Nephron (organoid): ENCODE measurements at regions not wholly inside any gene's neighbourhood (a gene's known extent, or its start where the extent isn't known, plus 50 kb on each side); places are given as distances from the start of the nearest gene placed in this dataset.

Experiments
- H3K27ac Mint-ChIP-seq, 3 experiments: 2 replicates each; pipeline ENCODE4 v1.8.0; 2020; ENCODE audit warnings: mixed read lengths in 3 of 3, mild to moderate bottlenecking in 2 of 3, moderate library complexity in 1 of 3
- H3K27me3 Mint-ChIP-seq: 2 replicates; pipeline ENCODE4 v1.8.0; 2021; ENCODE audit warnings: low read depth, mild to moderate bottlenecking, moderate library complexity, mixed read lengths
- H3K36me3 Mint-ChIP-seq: 2 replicates; pipeline ENCODE4 v1.8.0; 2020; ENCODE audit warnings: low read depth, mixed read lengths
- H3K4me1 Mint-ChIP-seq: 2 replicates; pipeline ENCODE4 v1.8.0; 2020; ENCODE audit warnings: mixed read lengths
- H3K4me3 Mint-ChIP-seq, 3 experiments: 2 replicates each; pipeline ENCODE4 v1.8.0; 2020; ENCODE audit warnings: mild to moderate bottlenecking in 3 of 3, mixed read lengths in 3 of 3, moderate library complexity in 2 of 3
- H3K9me3 Mint-ChIP-seq: 2 replicates; pipeline ENCODE4 v1.8.0; 2020; ENCODE audit warnings: mixed read lengths
- TF ChIP-seq, protein P1 (sequence below), 3 experiments: fragments of 200-600 bp; sonication (generic); IDR thresholded peaks; one replicate each; pipeline ENCODE4 v1.5.0; 2021; ENCODE audit warnings: antibody characterized with exemption in 3 of 3; ENCODE audit not compliant: unreplicated experiment in 3 of 3

DNA sequence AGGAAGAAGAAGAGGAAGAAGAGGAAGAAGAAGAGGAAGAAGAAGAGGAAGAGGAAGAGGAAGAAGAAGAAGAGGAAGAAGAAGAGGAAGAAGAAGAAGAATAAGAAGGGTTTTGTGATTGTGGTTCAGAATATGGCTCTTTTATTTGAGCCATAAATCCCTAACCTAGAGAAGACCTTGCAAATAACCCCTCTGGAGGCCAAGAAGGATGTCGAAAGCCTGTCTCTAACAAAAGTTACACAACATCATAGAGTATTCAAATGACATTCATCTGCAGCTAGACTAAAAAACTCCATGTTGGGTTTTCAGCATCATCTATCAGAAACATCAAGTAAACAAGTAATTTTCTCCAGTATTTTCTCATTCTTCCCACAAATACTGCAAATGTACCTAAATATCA is 100.9 kb downstream of the RNASET2 start:
- Mint-ChIP-seq H3K27me3 (peaks cover 2% of the 10 kb centered on the region), H3K36me3 (no peaks in the 10 kb centered on the region), H3K9me3 (no peaks in the 10 kb centered on the region), H3K27ac (no peak overlapping the region), H3K4me3 (no peak overlapping the region), H3K4me1 (no peaks in the 10 kb centered on the region)
- TF ChIP-seq, protein P1, sequence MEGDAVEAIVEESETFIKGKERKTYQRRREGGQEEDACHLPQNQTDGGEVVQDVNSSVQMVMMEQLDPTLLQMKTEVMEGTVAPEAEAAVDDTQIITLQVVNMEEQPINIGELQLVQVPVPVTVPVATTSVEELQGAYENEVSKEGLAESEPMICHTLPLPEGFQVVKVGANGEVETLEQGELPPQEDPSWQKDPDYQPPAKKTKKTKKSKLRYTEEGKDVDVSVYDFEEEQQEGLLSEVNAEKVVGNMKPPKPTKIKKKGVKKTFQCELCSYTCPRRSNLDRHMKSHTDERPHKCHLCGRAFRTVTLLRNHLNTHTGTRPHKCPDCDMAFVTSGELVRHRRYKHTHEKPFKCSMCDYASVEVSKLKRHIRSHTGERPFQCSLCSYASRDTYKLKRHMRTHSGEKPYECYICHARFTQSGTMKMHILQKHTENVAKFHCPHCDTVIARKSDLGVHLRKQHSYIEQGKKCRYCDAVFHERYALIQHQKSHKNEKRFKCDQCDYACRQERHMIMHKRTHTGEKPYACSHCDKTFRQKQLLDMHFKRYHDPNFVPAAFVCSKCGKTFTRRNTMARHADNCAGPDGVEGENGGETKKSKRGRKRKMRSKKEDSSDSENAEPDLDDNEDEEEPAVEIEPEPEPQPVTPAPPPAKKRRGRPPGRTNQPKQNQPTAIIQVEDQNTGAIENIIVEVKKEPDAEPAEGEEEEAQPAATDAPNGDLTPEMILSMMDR (IDR thresholded peaks at IDR 0.05; ENCODE audit: unreplicated experiment in 3 of 3): no peak

- no peak overlapping the region for H3K4me3 Mint-ChIP-seq
- no peaks in the 10 kb centered on the region for H3K9me3 Mint-ChIP-seq
- no peaks in the 10 kb centered on the region for H3K4me1 Mint-ChIP-seq
- no peaks in the 10 kb centered on the region for H3K36me3 Mint-ChIP-seq
- TF ChIP-seq, protein P1 (IDR thresholded peaks at IDR 0.05; ENCODE audit: unreplicated experiment in 3 of 3): no peak
- H3K27me3 Mint-ChIP-seq: no peaks in the 10 kb centered on the region
- no peak overlapping the region for H3K27ac Mint-ChIP-seq
Observed at GRCh38 chr6:166853371-166854325, 102.7 kb downstream of the RNASET2 start.

DNA sequence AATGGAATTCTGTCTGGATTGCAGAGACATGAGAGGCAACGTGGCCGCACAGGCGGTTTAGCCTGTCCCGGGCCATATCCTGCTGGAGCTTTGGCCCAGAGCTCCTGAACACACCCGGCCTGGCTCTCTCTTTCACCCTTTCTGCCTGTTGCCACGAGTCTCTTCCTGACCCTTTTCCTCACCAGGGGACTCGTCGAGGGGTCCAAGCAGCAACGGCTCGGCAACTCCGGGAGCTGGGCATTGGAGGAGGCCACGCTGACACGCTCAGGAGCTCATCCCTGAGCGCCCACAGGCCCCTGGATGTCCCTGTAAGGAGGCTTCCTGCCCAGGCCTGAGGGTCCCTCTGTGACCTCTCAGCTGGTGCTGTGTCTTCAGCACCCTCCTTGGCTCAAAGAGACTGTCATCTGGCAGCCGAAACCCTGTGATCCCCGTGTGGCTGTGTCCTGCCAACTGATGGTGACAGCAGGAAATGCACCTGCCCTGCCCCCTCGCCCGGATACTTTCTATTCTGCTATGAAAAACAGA is 103.8 kb downstream of the RNASET2 start:
- H3K27ac Mint-ChIP-seq: no peak overlapping the region
- H3K9me3 Mint-ChIP-seq: peaks cover 4% of the 10 kb centered on the region
- no peak overlapping the region for H3K4me3 Mint-ChIP-seq
- no peaks in the 10 kb centered on the region for H3K4me1 Mint-ChIP-seq
- TF ChIP-seq, protein P1 (IDR thresholded peaks at IDR 0.05; ENCODE audit: unreplicated experiment in 3 of 3): no peak
- no peaks in the 10 kb centered on the region for H3K27me3 Mint-ChIP-seq
- H3K36me3 Mint-ChIP-seq: no peaks in the 10 kb centered on the region

- TF ChIP-seq, protein P1 (IDR thresholded peaks at IDR 0.05; ENCODE audit: unreplicated experiment in 3 of 3): no peak
- Mint-ChIP-seq H3K36me3 (no peaks in the 10 kb centered on the region), H3K27ac (no peak overlapping the region), H3K4me3 (no peak overlapping the region), H3K9me3 (peaks cover 9% of the 10 kb centered on the region), H3K4me1 (no peaks in the 10 kb centered on the region), H3K27me3 (no peaks in the 10 kb centered on the region)
Observed at GRCh38 chr6:166851911-166852310, 104.4 kb downstream of the RNASET2 start.

- TF ChIP-seq, protein P1 (IDR thresholded peaks at IDR 0.05; ENCODE audit: unreplicated experiment in 3 of 3): no peak
- H3K9me3 Mint-ChIP-seq: peaks cover 9% of the 10 kb centered on the region
- no peaks in the 10 kb centered on the region for H3K4me1 Mint-ChIP-seq
- H3K27ac Mint-ChIP-seq: no peak overlapping the region
- H3K27me3 Mint-ChIP-seq: no peaks in the 10 kb centered on the region
- H3K36me3 Mint-ChIP-seq: no peaks in the 10 kb centered on the region
- H3K4me3 Mint-ChIP-seq: no peak overlapping the region
Observed at GRCh38 chr6:166851426-166851825, 104.9 kb downstream of the RNASET2 start.
